GM21526 (cell line): ENCODE measurements at regions not wholly inside any gene's neighbourhood (a gene's known extent, or its start where the extent isn't known, plus 50 kb on each side); places are given as distances from the start of the nearest gene placed in this dataset.
"Not testable (repeated sequence)": the region's sequence is repeated elsewhere in the genome, so short reads cannot be mapped to it uniquely, and the experiment has no call there.

Experiments used
- ATAC-seq: cut with Tn5 transposase; IDR thresholded peaks from one replicate; pipeline ENCODE4 v1.9.1; 2021; ENCODE audit warnings: moderate library complexity; ENCODE audit not compliant: unreplicated experiment, low FRiP score

- ATAC-seq, result no peak
These were observed 244.7 kb upstream of the WSB1 start for GRCh38 chr17:27049104-27049784.

- ATAC-seq, result no peak
These were observed 228.3 kb upstream of the WSB1 start for GRCh38 chr17:27065588-27065987.

GRCh38 chr17:27066315-27066714 lies 227.6 kb upstream of the WSB1 start:
- no peak for ATAC-seq

GRCh38 chr17:27069842-27070508 lies 223.9 kb upstream of the WSB1 start:
- no peak for ATAC-seq

- ATAC-seq, result no peak
These were observed 223.1 kb upstream of the WSB1 start for GRCh38 chr17:27070836-27071235.

- ATAC-seq, result no peak
These were observed 221.0 kb upstream of the WSB1 start for GRCh38 chr17:27072885-27073284.

GRCh38 chr17:27076814-27077213 lies 217.1 kb upstream of the WSB1 start:
- ATAC-seq, result no peak

GRCh38 chr17:27078296-27078695 lies 215.6 kb upstream of the WSB1 start:
- no peak for ATAC-seq

GRCh38 chr17:27079660-27080059 lies 214.3 kb upstream of the WSB1 start:
- no peak for ATAC-seq

- ATAC-seq, result no peak
These were observed 212.8 kb upstream of the WSB1 start for GRCh38 chr17:27081002-27081638.

- ATAC-seq, result no peak
These were observed 211.7 kb upstream of the WSB1 start for GRCh38 chr17:27082023-27082774.

GRCh38 chr17:27082775-27083154 lies 211.1 kb upstream of the WSB1 start:
- no peak for ATAC-seq

GRCh38 chr17:27083408-27084185 lies 210.3 kb upstream of the WSB1 start:
- ATAC-seq, result no peak

- no peak for ATAC-seq
These were observed 208.4 kb upstream of the WSB1 start for GRCh38 chr17:27085517-27085916.

GRCh38 chr17:27086526-27086925 lies 207.4 kb upstream of the WSB1 start:
- no peak for ATAC-seq

GRCh38 chr17:27087935-27088766 lies 205.8 kb upstream of the WSB1 start:
- ATAC-seq, result no peak

- ATAC-seq, result no peak
These were observed 205.2 kb upstream of the WSB1 start for GRCh38 chr17:27088767-27089078.

- ATAC-seq, result not testable (repeated sequence)
These were observed 204.6 kb upstream of the WSB1 start for GRCh38 chr17:27089079-27089928.

- no peak for ATAC-seq
These were observed 204.0 kb upstream of the WSB1 start for GRCh38 chr17:27089929-27090247.
